Activated CD4-positive, alpha-beta T cell treated with anti-CD3 and anti-CD28 coated beads, Interleukin-2, Interleukin-4, amounts not matched to agents 100 ng/mL and 50 ng/mL, durations not matched to agents 16 hours and 8 hours (primary cell): ENCODE measurements at regions not wholly inside any gene's neighbourhood (a gene's known extent, or its start where the extent isn't known, plus 50 kb on each side); places are given as distances from the start of the nearest gene placed in this dataset.

Source experiments
- DNase-seq: peaks from one replicate; pipeline ENCODE4 v3.0.0-alpha.2; 2020; ENCODE audit warnings: low spot score

DNA sequence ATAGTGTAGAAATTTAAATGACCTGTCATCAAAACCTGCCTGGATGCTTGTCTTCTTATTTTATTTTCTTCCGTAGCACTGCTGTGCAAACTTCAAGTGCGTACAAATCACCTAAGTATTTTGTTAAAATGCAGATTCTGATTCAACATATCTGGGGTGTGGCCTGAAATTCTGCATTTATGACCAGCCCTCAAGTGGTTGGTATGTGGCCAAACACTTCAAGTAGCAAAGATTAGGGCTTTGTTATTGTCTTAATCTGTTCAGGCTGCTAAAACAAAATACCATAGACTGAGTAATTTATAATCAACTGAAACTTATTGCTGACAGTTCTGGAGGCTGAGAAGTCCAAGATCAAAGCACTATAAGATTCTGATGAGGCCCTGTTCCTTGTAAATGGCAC lies 97.6 kb upstream of the LRRC3B start:
- DNase-seq, result no peak

DNA sequence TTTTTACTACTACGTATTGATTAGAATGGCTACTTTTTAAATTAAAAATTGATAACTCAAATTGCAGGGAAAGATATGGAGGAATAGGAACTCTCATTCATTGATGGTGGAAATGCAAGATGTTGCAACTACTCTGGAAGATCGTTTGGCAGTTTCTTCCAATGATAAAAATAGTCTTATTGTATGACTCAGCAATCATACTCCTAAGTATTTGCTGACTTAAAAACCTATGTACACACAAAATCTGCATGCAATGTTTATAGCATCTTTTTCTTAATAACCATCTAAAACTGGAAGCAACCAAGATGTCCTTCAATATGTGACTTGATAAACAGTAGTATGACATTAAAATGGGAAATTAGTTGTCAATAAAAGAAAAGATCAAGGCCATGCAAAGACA lies 87.4 kb upstream of the LRRC3B start:
- DNase-seq, result no peak

DNA sequence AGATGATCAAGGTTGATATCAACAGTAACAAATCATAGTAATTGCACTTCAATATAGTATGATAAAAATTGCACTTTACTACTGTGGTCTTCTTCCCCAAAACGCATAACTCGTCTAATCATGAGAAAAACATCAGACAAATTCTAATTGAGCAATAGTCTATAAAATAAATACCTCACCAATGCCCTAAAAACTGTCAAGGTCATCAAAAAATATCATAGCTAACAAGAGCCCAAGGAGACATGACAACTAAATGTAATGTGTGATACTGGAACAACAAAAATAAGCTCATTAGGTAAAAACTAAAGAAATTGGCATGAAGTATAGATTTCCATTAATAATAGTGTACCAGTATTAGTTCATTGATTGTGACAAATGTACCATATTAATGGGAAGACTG lies 85.6 kb upstream of the LRRC3B start:
- no peak for DNase-seq

DNA sequence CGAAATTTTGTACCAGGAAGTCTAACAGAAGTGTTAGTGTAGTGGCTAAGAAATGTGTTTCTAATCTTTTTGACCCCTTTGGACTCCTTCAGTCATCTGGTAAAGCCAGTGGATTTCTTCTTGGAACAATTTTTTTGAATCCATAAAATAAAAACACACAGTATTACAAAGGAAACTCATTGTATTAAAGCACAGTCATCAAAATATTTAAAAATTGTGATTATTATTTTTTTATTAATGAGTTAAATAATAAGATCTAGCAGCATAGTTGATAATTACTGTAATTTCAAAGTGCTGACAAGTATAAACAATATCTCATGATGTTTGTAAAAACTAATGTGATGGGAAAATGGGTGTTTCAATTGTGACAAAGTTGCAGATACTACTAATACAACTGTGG lies 72.2 kb upstream of the LRRC3B start:
- DNase-seq, result no peak

DNA sequence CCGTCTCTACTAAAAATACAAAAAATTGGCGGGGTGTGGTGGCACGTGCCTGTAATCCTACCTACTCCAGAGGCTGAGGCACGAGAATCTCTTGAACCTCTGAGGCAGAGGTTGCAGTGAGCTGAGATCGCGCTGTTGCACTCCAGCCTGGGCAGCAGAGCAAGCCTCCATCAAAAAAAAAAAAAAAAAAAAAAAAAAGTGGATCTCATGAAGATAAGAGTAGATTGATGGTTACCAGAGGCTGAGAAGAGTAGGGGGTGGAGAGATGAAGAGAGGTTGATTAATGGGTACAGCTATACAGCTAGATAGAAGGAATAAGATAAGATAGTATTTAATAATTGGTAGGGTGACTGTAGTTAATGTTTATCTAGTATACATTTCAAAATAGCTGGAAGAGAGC lies 65.9 kb upstream of the LRRC3B start:
- no peak for DNase-seq

DNA sequence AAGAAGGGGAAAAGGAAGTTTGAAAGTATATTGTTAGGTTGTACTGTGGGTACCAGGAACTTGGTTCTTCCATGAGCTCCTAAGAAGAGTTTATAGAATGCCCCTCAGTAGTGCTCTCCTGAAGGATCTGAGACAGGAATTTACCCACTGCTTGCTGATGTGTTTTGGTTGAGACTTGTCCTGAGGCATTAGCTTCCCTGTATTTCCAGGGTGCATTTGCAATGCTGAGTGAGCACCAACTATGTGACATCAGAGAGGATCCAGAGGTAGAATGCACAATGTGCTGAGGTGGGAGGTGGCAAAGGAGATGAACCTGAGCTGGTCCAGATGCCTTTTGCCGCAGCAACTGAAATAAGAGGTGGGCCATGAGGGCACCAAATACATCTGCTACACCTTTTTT lies 64.3 kb upstream of the LRRC3B start:
- DNase-seq, result no peak

DNA sequence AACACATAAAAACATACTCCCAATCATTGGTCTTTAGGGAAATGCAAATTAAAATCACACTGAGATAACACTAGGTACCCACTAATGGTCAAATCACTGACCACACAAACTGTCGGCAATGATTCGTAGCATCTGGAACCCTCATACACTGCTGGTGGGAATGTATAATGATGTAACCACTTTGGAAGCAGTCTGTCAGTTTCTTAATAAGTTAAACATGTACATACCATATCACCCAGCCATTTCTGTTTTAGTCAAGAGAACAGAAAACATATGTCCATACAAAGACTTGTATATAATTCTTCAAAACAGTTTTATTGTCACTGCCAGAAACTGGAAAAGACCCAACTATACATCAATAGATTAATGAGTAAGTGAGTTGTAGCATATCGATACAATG lies 63.3 kb upstream of the LRRC3B start:
- no peak for DNase-seq

DNA sequence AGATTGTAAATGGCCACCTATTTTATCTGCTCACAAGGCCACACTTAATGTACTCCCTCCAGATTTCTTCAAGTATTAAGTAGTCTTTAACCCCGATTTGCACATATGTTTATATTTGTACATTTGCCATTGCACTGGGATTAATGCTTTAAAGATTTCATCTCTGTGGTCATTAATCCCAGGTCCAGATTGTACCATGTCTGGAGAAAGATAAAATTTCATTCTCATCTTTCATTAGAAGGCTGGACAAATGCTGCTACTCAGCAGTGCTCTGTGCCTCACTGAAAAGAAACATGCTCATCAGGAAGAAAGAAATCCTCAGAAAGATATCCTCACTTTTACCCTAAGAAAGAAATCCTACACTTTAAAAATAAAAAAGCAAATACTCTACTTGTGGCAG lies 62.5 kb upstream of the LRRC3B start:
- DNase-seq, result no peak

DNA sequence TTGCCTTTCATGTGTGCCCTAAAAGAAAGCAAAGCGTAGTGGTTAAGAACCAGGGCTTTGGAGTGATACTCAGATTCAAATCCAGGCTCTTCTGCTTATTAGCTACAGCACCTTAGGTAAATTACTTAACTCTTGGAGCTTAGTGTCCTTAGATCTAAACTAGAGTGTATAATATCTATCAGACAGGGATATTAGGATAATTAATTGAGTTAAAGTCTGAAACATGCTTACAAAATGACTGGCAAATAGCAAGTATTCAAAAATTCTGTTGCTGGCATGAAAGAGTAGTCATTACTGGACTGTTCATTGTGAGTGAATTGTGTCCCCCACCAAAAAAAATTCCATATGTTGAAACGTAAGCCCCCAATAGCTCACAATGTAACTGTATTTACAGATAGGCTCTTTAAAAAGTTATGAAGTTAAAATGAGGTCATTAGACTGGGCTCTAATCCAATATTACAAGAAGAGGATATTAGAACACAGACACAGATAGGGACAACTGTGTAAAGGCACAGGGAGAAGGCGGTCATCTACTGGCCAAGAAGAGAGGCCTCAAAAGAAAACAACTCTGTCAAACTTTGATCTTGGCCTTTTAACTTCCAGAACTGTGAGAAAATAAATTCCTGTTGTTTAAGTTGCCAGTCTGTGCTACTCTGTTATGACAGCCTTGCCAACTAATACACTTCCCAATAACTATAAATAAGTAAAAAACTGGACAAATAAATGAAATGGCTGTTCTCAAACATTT lies 60.4 kb upstream of the LRRC3B start:
- DNase-seq, result no peak
